GM23338 (cell line): ENCODE measurements at regions not wholly inside any gene's neighbourhood (a gene's known extent, or its start where the extent isn't known, plus 50 kb on each side); places are given as distances from the start of the nearest gene placed in this dataset.

Experiments
- ATAC-seq: fragments of 200-7000 bp; cut with Tn5 transposase; 3 replicates; pipeline ENCODE4 v1.9.1; 2020
- DNase-seq: peaks from one replicate; pipeline ENCODE4 v3.0.0-alpha.2; 2015; ENCODE audit warnings: low spot score
- H2AFZ ChIP-seq: fragments of 200-600 bp; sonication (generic); 2 replicates; pipeline ENCODE4 v1.8.0; 2016; ENCODE audit warnings: antibody characterized with exemption, mild to moderate bottlenecking, moderate library complexity
- H3F3A ChIP-seq: fragments of 200-600 bp; sonication (generic); replicated peaks from 2 replicates; pipeline ENCODE4 v1.8.0; 2017; ENCODE audit warnings: antibody characterized with exemption, mixed run types, low read depth
- H3K27ac ChIP-seq: fragments of 200-600 bp; sonication (generic); 2 replicates; pipeline ENCODE4 v1.6.1; 2016; ENCODE audit warnings: low read depth
- H3K27me3 ChIP-seq: fragments of 200-600 bp; sonication (generic); 2 replicates; pipeline ENCODE4 v1.8.0; 2016; ENCODE audit warnings: mild to moderate bottlenecking, mixed run types, moderate library complexity; ENCODE audit not compliant: insufficient read depth
- H3K36me3 ChIP-seq: fragments of 200-600 bp; sonication (generic); 2 replicates; pipeline ENCODE4 v1.8.0; 2016; ENCODE audit warnings: mild to moderate bottlenecking; ENCODE audit not compliant: insufficient read depth
- H3K4me1 ChIP-seq: fragments of 200-600 bp; sonication (generic); 2 replicates; pipeline ENCODE4 v1.8.0; 2016; ENCODE audit warnings: mild to moderate bottlenecking, moderate library complexity; ENCODE audit not compliant: insufficient read depth
- H3K4me2 ChIP-seq: fragments of 200-600 bp; sonication (generic); 2 replicates; pipeline ENCODE4 v1.7.1; 2017; ENCODE audit warnings: mixed run types
- H3K4me3 ChIP-seq: fragments of 200-600 bp; sonication (generic); 2 replicates; pipeline ENCODE4 v1.6.1; 2016; ENCODE audit warnings: mixed run types
- H3K79me2 ChIP-seq: fragments of 200-600 bp; sonication (generic); replicated peaks from 2 replicates; pipeline ENCODE4 v1.8.0; 2017; ENCODE audit warnings: mild to moderate bottlenecking; ENCODE audit not compliant: insufficient read depth
- H3K9me2 ChIP-seq: fragments of 200-600 bp; sonication (generic); 2 replicates; pipeline ENCODE4 v1.8.0; 2017; ENCODE audit not compliant: insufficient read depth
- H4K20me1 ChIP-seq: fragments of 200-600 bp; sonication (generic); replicated peaks from 2 replicates; pipeline ENCODE4 v1.8.0; 2017; ENCODE audit warnings: mild to moderate bottlenecking; ENCODE audit not compliant: insufficient read depth
- H3K27ac Mint-ChIP-seq: 2 replicates; pipeline ENCODE4 v1.8.0; 2020; ENCODE audit warnings: inconsistent platforms, mild to moderate bottlenecking, moderate library complexity, mixed read lengths
- H3K27me3 Mint-ChIP-seq: 3 replicates; pipeline ENCODE4 v1.8.0; 2022; ENCODE audit warnings: low read depth, mild to moderate bottlenecking, moderate library complexity, mixed read lengths, inconsistent platforms; ENCODE audit not compliant: insufficient read depth, poor library complexity
- H3K36me3 Mint-ChIP-seq: 3 replicates; pipeline ENCODE4 v1.8.0; 2021; ENCODE audit warnings: low read depth, mild to moderate bottlenecking, inconsistent platforms, moderate library complexity, mixed read lengths
- H3K4me1 Mint-ChIP-seq: 3 replicates; pipeline ENCODE4 v1.8.0; 2020; ENCODE audit warnings: mild to moderate bottlenecking, inconsistent platforms, mixed read lengths
- H3K4me3 Mint-ChIP-seq: 3 replicates; pipeline ENCODE4 v1.8.0; 2021; ENCODE audit warnings: moderate library complexity, mild to moderate bottlenecking, inconsistent platforms, mixed read lengths
- H3K9me3 Mint-ChIP-seq: 3 replicates; pipeline ENCODE4 v1.8.0; 2020; ENCODE audit warnings: moderate library complexity, mild to moderate bottlenecking, inconsistent platforms, mixed read lengths
- CREB1 ChIP-seq: fragments of 250-450 bp; sonication (Bioruptor Pico); IDR thresholded peaks from 2 replicates; pipeline ENCODE4 v1.5.0; 2020; ENCODE audit warnings: low read depth, mild to moderate bottlenecking, moderate library complexity
- EZH2 ChIP-seq: fragments of 200-600 bp; sonication (generic); IDR thresholded peaks from one replicate; pipeline ENCODE4 v1.8.0; 2017; ENCODE audit warnings: antibody characterized with exemption, mild to moderate bottlenecking, low read depth; ENCODE audit not compliant: unreplicated experiment
- JUNB ChIP-seq: IDR thresholded peaks from one replicate; pipeline ENCODE4 v1.6.1; 2016; ENCODE audit warnings: antibody characterized with exemption; ENCODE audit not compliant: unreplicated experiment
- NANOG ChIP-seq: IDR thresholded peaks from 2 replicates; pipeline ENCODE4 v1.6.1; 2016; ENCODE audit warnings: antibody characterized with exemption, borderline replicate concordance
- POLR2AphosphoS5 ChIP-seq: IDR thresholded peaks from 2 replicates; pipeline ENCODE4 v1.6.1; 2016; ENCODE audit warnings: antibody characterized with exemption, low read depth
- STAT1 ChIP-seq: IDR thresholded peaks from one replicate; pipeline ENCODE4 v1.6.1; 2016; ENCODE audit warnings: antibody characterized with exemption; ENCODE audit not compliant: unreplicated experiment
- ZNF114 ChIP-seq: fragments of 250-450 bp; sonication (Bioruptor Pico); IDR thresholded peaks from 2 replicates; pipeline ENCODE4 v1.5.0; 2020; ENCODE audit warnings: mild to moderate bottlenecking, moderate library complexity
- ZNF331 ChIP-seq: fragments of 250-450 bp; sonication (Bioruptor Pico); IDR thresholded peaks from 2 replicates; pipeline ENCODE4 v1.5.0; 2020; ENCODE audit warnings: low read depth, mild to moderate bottlenecking, moderate library complexity
- TF ChIP-seq, protein P1 (sequence below): IDR thresholded peaks from 2 replicates; pipeline ENCODE4 v1.6.1; 2016; ENCODE audit warnings: antibody characterized with exemption
- TF ChIP-seq, protein P2 (sequence below): IDR thresholded peaks from one replicate; pipeline ENCODE4 v1.6.1; 2018; ENCODE audit warnings: antibody characterized with exemption; ENCODE audit not compliant: unreplicated experiment
- TF ChIP-seq, protein P3 (sequence below), 2 experiments: fragments of 200-600 bp in 1 of 2; sonication (generic) in 1 of 2; conservative IDR thresholded peaks; 2 replicates each; pipeline versions ENCODE4 v1.5.1 to v1.6.1; 2016 to 2017; ENCODE audit warnings: antibody characterized with exemption in 2 of 2, low read depth in 2 of 2, mild to moderate bottlenecking in 2 of 2, moderate library complexity in 1 of 2

- H3K4me3 Mint-ChIP-seq = no peak overlapping the region
- ATAC-seq (no peak), DNase-seq (no peak)
- no peaks in the 10 kb centered on the region for H3F3A ChIP-seq
- H3K79me2 ChIP-seq = no peaks in the 10 kb centered on the region
- no peak overlapping the region for H3K4me2 ChIP-seq
- H3K9me3 Mint-ChIP-seq = peaks cover 2% of the 10 kb centered on the region
- no peak overlapping the region for H2AFZ ChIP-seq
- H3K36me3 Mint-ChIP-seq = peaks cover 16% of the 10 kb centered on the region
- no peak overlapping the region for H3K27ac Mint-ChIP-seq
- TF ChIP-seq CREB1 (CRISPR knock-in tag) = no peak
- no peak for TF ChIP-seq NANOG
- no peak for TF ChIP-seq ZNF331
- TF ChIP-seq ZNF114 (CRISPR knock-in tag) = no peak
- TF ChIP-seq JUNB = no peak
- TF ChIP-seq, protein P1, sequence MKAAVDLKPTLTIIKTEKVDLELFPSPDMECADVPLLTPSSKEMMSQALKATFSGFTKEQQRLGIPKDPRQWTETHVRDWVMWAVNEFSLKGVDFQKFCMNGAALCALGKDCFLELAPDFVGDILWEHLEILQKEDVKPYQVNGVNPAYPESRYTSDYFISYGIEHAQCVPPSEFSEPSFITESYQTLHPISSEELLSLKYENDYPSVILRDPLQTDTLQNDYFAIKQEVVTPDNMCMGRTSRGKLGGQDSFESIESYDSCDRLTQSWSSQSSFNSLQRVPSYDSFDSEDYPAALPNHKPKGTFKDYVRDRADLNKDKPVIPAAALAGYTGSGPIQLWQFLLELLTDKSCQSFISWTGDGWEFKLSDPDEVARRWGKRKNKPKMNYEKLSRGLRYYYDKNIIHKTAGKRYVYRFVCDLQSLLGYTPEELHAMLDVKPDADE = no peak
- no peak overlapping the region for H3K4me3 ChIP-seq
- H3K27ac ChIP-seq = no peak overlapping the region
- H3K4me1 ChIP-seq = no peaks in the 10 kb centered on the region
- H3K27me3 Mint-ChIP-seq = no peaks in the 10 kb centered on the region
- H3K4me1 Mint-ChIP-seq = no peaks in the 10 kb centered on the region
- H4K20me1 ChIP-seq = no peaks in the 10 kb centered on the region
- H3K36me3 ChIP-seq = no peaks in the 10 kb centered on the region
- no peaks in the 10 kb centered on the region for H3K27me3 ChIP-seq
- H3K9me2 ChIP-seq = no peaks in the 10 kb centered on the region
Observed at GRCh38 chr6:121940728-121941127, 458.7 kb upstream of the HSF2 start.

DNA sequence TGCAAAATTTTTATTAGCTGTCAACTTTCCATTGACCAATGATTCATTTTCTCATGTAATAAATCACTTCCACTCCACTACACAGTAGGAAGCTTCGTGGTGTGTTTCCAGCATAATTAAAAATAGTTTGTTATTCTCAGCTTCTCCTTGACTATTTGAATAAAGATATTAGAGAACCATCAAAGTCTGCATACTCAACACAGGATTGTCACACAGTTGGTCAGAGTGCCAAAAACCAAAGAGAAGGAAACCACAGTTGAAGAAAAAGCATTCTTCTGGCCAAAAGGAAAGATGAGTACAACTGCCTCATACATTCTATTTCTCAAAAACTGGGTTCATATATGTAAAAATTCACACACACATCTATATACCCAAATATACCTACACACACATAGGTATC lies 455.1 kb upstream of the HSF2 start:
- H3K4me3 ChIP-seq = no peak overlapping the region
- H3K79me2 ChIP-seq = no peaks in the 10 kb centered on the region
- DNase-seq (no peak), ATAC-seq (no peak)
- no peaks in the 10 kb centered on the region; the same call in 1 of the 3 replicates for H3K9me3 Mint-ChIP-seq
- TF ChIP-seq, protein P1 = no peak
- H3K27me3 ChIP-seq = no peaks in the 10 kb centered on the region
- H3K4me1 ChIP-seq = no peaks in the 10 kb centered on the region
- no peak overlapping the region for H3K27ac Mint-ChIP-seq
- peaks cover 2% of the 10 kb centered on the region for H3K27me3 Mint-ChIP-seq
- no peak overlapping the region for H2AFZ ChIP-seq
- no peak overlapping the region for H3K4me3 Mint-ChIP-seq
- H4K20me1 ChIP-seq = no peaks in the 10 kb centered on the region
- no peaks in the 10 kb centered on the region for H3F3A ChIP-seq
- H3K9me2 ChIP-seq = peaks cover 2% of the 10 kb centered on the region; the same call in 1 of the 2 replicates
- no peak overlapping the region for H3K4me2 ChIP-seq
- H3K27ac ChIP-seq = no peak overlapping the region
- no peaks in the 10 kb centered on the region for H3K36me3 ChIP-seq
- H3K36me3 Mint-ChIP-seq = peaks cover 2% of the 10 kb centered on the region; the same call in 2 of the 3 replicates
- H3K4me1 Mint-ChIP-seq = no peaks in the 10 kb centered on the region

DNA sequence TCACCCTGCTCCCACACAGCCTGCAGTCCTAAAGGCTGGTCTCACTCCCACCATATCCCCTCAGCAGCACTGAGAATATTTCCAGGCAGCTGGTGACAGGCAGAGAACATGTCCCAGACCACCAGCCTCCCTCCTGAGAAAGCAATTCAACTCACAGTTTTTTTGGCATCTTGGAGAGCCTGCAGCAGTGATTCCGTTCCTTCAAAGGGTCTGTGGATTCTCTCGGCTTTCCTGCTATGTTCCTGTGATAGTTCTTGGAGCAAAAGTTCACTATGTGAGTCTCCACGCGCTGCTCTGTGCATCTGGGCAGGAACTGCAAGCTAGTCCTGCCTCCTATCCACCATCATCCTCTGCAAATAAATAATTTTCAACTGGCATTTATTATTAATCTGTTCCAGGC lies 448.3 kb upstream of the HSF2 start:
- Histone ChIP-seq H3K79me2 (no peaks in the 10 kb centered on the region), H3K27ac (no peak overlapping the region), H3K4me1 (no peaks in the 10 kb centered on the region), H3F3A (no peaks in the 10 kb centered on the region), H3K27me3 (no peaks in the 10 kb centered on the region), H3K4me2 (no peak overlapping the region), H3K9me2 (peaks cover 17% of the 10 kb centered on the region), H4K20me1 (no peaks in the 10 kb centered on the region), H2AFZ (no peak overlapping the region), H3K4me3 (no peak overlapping the region), H3K36me3 (no peaks in the 10 kb centered on the region)
- Mint-ChIP-seq H3K4me3 (no peak overlapping the region), H3K27me3 (peaks cover 2% of the 10 kb centered on the region), H3K4me1 (no peaks in the 10 kb centered on the region), H3K27ac (no peak overlapping the region), H3K9me3 (peaks cover 18% of the 10 kb centered on the region), H3K36me3 (peaks cover 12% of the 10 kb centered on the region)
- no peak for ATAC-seq
- DNase-seq = no peak
- TF ChIP-seq JUNB (no peak), POLR2AphosphoS5 (no peak), ZNF114 (CRISPR knock-in tag) (no peak), STAT1 (no peak), EZH2 (no peak)
- TF ChIP-seq, protein P2, sequence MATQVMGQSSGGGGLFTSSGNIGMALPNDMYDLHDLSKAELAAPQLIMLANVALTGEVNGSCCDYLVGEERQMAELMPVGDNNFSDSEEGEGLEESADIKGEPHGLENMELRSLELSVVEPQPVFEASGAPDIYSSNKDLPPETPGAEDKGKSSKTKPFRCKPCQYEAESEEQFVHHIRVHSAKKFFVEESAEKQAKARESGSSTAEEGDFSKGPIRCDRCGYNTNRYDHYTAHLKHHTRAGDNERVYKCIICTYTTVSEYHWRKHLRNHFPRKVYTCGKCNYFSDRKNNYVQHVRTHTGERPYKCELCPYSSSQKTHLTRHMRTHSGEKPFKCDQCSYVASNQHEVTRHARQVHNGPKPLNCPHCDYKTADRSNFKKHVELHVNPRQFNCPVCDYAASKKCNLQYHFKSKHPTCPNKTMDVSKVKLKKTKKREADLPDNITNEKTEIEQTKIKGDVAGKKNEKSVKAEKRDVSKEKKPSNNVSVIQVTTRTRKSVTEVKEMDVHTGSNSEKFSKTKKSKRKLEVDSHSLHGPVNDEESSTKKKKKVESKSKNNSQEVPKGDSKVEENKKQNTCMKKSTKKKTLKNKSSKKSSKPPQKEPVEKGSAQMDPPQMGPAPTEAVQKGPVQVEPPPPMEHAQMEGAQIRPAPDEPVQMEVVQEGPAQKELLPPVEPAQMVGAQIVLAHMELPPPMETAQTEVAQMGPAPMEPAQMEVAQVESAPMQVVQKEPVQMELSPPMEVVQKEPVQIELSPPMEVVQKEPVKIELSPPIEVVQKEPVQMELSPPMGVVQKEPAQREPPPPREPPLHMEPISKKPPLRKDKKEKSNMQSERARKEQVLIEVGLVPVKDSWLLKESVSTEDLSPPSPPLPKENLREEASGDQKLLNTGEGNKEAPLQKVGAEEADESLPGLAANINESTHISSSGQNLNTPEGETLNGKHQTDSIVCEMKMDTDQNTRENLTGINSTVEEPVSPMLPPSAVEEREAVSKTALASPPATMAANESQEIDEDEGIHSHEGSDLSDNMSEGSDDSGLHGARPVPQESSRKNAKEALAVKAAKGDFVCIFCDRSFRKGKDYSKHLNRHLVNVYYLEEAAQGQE = no peak
- TF ChIP-seq, protein P3, sequence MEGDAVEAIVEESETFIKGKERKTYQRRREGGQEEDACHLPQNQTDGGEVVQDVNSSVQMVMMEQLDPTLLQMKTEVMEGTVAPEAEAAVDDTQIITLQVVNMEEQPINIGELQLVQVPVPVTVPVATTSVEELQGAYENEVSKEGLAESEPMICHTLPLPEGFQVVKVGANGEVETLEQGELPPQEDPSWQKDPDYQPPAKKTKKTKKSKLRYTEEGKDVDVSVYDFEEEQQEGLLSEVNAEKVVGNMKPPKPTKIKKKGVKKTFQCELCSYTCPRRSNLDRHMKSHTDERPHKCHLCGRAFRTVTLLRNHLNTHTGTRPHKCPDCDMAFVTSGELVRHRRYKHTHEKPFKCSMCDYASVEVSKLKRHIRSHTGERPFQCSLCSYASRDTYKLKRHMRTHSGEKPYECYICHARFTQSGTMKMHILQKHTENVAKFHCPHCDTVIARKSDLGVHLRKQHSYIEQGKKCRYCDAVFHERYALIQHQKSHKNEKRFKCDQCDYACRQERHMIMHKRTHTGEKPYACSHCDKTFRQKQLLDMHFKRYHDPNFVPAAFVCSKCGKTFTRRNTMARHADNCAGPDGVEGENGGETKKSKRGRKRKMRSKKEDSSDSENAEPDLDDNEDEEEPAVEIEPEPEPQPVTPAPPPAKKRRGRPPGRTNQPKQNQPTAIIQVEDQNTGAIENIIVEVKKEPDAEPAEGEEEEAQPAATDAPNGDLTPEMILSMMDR (conservative IDR thresholded peaks at IDR 0.05; ENCODE audit: low read depth in 2 of 2) = no peak
